MM.1S (cell line): ENCODE measurements at regions not wholly inside any gene's neighbourhood (a gene's known extent, or its start where the extent isn't known, plus 50 kb on each side); places are given as distances from the start of the nearest gene placed in this dataset.

Source experiments
- CTCF ChIP-seq: fragments of 300-600 bp; sonication (generic); IDR thresholded peaks from 2 replicates; pipeline ENCODE4 v1.5.1; 2016; ENCODE audit warnings: antibody characterized with exemption, low read length, mixed read lengths
- EZH2phosphoT487 ChIP-seq: fragments of 300-600 bp; sonication (generic); IDR thresholded peaks from 2 replicates; pipeline ENCODE4 v1.6.1; 2018; ENCODE audit warnings: antibody characterized with exemption, low read length

- TF ChIP-seq CTCF (no peak), EZH2phosphoT487 (no peak)
Observed at GRCh38 chr1:5565281-5566125, 426.7 kb downstream of the NPHP4 start.
